ENCODE measurements at regions not wholly inside any gene's neighbourhood (a gene's known extent, or its start where the extent isn't known, plus 50 kb on each side); places are given as distances from the start of the nearest gene placed in this dataset.

GRCh38 chr4:59759082-59759825 is 1440.9 kb upstream of the ADGRL3 start:
- TF ChIP-seq EZH2 (IDR thresholded peaks at IDR 0.05; ENCODE audit: insufficient read depth, poor library complexity, severe bottlenecking) (no peak), EZH2phosphoT487 (IDR thresholded peaks at IDR 0.05; ENCODE audit: insufficient read depth, low read depth) (no peak)

Data from GM23248 (cell line).